ENCODE measurements at regions not wholly inside any gene's neighbourhood (a gene's known extent, or its start where the extent isn't known, plus 50 kb on each side); places are given as distances from the start of the nearest gene placed in this dataset.

DNA sequence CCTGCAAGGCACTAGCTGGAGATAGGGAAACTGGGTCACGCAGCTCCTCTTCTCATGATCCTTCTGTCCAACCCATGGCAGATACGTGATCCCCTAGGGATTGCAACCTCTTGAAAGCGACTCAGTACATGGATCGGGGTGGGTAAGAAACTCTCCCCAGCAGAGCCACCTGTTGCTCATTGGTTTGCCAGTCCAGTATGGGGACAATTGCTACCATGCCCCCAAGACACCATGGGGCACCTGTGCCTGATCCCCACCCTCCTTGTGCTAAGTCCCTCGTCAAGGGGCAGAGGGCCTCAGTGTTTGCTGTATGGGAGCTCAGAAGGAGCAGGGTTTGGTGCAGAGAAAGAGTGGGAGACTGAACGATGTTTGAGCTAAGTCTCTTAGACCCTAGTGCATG, 500.9 kb downstream of the ENC1 start:
- DNase-seq = no peak

DNA sequence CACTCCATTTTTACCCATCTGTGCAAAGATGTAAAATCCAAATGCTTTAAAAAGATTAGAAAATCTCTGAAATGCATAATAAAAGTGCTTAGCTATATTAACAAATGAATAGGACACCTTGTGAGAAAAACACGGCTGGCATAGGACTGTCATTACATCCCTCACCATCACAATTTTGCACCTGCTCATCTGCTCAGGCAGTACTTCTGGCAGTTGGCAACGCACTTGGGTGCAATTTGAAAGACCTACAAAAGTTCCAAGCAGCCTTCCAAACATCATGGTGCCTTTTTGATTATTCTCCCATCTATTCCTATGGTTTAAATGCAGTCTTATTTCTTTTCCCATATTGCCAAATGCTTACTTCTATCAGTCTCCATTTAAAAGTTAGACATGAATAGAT, 501.8 kb downstream of the ENC1 start:
- DNase-seq = no peak

DNA sequence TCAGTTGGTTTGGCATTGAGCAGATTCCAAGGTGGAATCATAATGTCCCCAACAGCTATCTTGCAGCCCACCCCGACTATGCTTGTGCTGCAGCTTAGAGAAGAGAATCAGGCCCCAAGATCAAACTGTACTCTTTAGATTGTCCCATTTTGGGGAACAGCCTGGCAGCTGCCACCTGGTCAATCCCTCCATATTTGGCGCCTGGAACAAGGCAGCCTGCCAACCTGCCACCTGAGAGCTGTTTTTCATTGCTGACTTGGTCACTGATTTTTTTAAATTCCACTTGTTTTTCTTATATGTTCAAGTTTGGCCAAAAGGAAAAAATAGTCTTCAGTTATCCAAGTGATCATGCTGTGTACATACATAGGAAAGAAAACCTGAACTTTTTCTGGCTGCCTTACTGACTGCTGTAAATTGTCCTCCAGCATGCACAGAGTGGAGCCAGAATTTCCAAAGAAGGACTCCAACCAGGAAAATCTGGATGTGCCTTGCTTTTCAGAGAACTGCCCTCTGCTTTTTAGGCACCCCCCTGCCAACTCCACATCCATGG, 504.2 kb downstream of the ENC1 start:
- DNase-seq = no peak

DNA sequence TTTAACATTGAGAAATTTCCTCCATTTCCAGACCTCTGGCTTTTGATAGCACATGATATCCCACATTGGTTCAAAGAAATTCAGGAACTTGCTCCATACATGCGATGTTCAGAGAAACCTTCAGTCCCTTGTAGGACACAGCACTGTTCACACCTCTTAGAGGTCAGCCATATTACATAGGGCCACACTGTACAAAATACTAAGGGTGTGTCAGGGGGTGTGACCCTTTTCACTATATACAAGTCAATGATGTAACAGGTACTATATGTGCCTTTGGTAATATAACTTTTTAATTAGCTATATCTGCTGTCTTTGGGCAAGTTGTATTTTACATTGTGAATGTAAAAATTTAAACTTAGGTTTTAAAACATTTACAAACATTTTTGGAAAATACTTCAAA, 505.5 kb downstream of the ENC1 start:
- DNase-seq = no peak

DNA sequence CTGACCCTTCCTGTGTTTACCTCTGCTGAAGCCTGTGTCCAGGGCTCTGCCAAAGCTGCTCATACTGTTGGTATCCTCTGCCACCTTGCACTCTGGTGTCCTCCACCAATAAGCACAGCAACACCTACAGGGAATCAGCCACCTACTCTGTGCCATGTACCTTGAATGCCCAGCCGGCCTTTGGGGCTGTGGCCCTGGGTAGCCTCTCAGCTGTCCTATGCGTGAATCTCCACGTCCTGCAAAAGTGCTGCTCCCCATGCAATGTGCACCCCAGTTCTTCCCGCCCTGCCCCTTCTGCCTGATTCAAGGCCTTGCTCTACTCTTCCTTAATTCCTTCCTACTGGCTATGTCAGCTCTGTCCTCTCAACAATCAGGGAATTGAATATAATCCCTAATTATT, 506.5 kb downstream of the ARHGEF28 start:
- DNase-seq = no peak

DNA sequence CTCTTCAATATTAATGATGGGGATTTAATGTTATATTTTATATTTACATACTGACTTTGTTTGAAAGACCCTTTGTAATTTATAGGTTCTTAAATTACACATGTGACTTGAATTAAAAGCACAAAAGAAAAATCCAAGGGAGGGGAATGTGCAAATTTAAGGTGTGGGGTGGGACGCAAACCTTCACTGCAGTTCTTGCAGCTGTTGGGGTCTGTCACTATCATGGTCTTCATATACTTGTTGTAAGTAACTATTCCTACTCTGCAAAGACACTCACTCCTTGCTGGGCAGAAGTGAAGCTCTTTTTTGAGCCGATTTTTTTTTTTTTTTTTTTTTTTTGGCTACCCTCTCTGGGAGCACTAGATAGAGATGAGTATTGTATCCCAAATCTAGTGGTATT, 505.3 kb downstream of the ARHGEF28 start:
- DNase-seq = no peak

DNA sequence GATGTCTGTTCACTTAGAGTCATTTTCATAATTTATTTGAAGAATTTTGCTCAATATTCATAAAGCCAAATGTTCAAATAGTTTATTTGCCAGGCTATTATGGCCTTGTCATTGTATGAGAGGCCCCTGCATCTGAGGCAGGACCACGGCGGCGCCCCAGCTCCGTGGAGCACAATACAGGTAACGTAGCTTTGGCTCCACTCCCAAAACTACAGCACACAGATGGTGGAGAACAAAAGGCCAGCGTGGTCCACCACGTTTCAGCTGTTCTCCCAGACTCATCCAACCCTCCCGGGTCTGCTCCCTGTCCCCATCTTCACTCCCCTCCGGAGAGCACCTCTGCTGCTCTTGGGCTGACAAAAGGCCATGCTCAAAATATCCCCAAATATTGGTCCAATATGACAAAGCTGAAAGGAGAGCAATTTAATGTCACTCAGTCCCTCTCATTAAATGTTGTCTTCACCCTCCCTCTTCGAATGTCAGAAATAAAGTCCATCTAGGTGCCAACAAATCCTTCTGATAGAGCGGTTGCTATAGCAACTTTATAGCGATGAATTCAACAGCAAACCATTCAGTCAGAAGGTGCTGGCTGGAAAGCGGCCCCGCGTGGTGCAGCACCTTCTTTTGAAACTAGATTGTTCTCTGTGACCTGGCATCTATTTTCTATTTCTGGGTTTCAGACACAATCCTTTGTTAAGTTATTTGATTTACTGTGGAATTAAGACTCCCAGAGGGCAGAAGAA, 504.3 kb downstream of the ARHGEF28 start:
- no peak for DNase-seq

DNA sequence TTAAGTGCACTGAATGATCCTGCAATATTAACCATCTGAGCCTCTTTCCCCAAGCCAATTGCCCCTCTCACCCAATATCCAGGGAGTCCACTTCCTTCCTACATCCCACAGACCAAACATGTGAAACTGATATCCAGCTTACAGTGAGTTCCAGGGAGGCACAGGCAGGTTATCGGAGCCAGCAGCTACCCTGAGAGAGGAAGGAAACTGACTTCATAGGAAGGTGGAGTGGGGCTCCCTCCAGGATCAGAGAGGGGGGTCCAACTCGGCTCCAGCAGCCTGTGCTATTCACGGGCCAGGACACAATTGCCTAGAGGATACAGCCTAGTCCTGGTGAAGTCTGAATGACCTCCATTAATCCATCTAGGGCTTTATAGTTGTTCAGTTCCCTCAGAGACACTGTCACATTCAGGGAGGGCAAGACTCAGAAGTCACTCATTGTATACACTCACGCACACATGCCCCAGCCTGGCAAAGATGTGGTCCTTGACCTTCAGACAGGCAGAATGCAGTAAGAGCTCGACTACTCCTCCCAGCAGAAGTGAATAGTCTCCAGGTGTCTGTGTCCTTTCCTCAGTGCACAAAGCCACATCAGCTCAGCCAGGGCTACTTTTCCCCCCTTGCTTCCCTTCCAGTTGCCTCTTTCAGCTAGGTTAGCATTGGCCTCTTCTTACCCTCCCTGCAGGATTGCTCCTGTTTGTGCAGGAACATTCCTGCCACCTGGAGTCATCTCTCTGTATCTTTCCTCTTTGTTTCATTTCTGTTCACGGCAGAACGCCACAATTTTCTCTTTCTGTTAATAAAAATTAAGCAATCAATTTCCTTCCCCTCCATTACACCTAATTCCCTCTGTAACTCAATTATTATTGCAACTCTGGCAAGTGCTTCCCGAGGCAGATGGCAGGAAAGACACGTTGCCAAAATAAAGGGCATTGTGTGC, 501.7 kb downstream of the ARHGEF28 start:
- no peak for DNase-seq

DNA sequence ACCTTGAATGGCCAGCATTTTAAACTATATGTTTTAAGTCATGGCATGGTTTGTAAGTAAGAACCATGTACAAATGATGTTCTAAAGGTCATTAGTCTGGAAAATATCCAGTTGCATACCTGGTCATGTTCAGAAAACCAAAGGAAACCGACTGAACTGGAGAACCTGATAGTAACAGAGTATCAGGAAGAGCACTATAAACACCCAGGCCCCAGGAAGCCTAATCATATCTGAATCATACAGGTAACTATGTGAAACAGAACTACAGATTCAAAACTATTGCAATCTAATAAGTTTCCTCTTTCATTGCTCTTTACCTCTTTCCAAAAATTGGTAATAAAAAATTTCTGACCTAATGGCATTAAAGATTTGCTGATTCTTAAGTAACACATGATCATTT, 500.3 kb downstream of the ARHGEF28 start:
- DNase-seq = no peak

DNA sequence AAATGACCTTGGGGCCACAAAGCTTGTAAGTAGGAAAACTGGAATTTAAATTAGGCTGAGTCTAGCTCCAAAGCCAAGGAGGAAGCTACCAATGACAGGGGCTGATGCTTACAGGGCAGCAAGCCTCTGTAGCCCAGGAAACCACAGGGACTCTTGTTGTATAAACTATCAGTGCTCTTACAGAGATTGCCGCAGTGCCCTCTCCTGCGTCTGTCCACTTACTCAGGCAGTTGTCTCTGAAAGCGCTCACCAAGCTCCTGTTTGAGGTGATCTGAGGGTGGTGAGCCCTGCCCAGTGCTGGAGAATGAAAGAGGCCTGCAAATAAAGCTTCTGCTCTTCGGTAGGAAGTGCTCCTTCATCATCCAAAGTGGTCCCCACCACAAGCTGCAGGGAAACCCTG, 498.8 kb downstream of the ARHGEF28 start:
- DNase-seq = no peak

DNA sequence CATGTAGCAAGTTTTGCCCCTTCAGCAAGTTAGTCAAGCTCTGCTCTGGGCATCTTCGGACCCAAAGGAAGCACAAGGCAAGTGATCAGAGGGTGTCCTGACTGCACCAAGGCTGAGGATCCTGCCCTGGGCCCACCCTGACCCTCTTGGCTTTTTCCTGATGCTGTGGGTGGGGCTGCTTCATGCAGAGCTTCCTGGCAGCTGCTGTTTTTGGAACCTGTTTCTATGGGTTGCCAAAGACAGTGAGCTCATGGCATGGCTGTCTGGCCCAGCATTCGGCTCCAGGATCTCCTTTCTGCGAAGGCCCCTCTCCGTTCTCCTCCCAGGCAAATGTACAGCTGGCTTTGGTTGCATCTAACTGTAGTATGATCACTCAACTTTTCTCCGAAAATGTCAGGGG, 497.9 kb downstream of the ARHGEF28 start:
- DNase-seq = no peak

DNA sequence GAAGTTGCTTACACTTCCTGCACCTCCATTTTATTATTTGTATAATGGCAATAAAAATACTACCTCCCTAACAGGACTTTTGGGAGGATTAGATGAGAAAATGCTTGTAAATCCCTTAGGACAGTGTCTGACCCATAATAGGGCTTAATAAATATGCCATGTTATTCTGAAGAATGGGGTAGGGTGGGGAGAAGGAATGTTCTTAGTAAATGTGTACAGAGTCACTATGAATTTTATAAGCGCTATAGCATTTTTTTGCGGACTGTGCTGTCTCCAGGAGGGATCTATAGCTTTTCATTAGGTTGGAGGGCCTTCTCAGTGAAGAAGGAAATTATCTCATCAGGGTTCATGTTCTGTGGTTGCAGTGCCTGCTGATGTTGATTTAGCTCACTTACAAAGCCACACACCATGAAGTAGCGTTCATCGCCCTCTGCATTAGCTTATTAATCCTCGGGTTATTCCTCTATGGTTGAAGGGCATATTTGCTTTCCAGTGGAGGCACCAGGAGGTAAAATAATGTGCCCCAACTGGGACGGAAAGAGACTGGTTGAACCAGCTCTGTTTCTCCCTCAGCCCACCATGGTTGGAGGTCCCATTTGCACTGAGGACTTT, 497.1 kb downstream of the ARHGEF28 start:
- no peak for DNase-seq

DNA sequence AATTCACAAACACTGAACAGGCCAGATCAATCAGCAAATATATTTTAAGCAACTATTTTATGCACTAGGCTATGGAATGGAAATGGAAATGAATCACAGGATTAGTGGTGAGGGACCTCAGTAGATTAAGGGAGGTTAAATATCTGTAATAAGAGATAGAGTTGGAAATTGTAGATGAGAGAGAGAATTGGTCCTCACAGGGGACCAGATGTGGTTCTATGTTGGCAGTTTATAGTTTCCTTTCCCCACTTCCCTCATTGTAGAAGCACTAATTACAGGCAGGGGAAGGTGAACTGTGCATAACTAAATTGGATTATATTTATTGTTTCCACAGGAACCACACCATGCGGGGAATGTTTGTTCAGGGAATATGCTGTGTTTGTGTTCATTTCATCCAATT, 496.2 kb downstream of the ARHGEF28 start:
- DNase-seq = no peak

DNA sequence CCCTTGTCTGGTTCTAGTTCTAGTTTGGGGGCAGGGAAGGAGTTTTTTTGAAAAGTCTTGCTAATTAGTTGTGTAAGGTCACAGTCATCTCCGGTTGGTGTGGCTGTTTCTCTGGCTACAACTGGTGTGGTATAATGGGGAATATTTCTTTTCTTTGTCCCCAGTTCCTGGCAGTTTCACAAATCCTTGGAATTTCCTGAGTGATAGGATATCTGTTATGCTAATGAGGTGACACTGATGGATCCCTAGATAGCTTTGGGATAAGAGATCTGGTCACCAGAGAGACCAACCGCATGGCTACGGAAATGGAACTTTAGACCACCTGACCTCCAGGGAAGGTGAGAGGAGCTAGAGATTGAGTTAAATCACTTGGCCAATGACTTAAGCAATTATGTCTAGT, 494.6 kb downstream of the ARHGEF28 start:
- no peak for DNase-seq

DNA sequence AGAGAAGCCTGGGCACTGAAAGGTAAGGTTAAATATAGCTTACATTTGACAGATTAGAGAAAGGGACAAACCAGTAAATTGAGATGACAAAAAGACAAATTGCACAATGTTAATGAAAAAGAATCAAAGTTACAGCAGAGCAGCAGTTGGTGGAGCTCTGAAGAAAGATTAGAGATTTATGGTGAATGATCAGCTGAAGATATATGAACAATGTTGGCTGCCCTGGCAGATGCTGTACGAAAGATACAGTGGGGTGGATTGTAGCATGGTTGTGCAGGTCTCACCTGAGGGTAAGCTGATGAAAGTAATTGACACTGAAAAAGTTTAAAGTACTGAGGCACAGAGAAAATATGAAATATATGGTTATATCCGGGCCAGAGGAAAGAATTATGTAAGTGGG, 492.1 kb downstream of the ARHGEF28 start:
- no peak for DNase-seq

DNA sequence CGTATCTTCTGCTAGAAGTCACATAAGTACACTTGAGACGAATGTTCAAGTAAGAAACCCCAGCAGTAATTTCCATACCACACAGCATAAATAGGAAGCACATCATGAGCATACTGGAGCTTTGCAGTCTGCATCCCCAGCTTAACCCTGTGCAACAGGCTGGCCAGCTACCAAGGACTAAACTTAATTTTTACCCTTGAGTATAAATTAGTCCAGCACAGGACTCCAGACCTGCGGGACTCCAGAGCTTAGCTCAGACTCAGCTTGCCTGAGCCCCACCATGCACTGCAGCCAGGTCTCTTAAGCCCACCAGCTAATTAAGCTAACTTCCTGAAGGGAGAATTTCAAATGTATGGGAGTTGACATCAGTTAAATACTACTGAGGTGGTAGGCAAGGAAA, 491.0 kb downstream of the ARHGEF28 start:
- no peak for DNase-seq

DNA sequence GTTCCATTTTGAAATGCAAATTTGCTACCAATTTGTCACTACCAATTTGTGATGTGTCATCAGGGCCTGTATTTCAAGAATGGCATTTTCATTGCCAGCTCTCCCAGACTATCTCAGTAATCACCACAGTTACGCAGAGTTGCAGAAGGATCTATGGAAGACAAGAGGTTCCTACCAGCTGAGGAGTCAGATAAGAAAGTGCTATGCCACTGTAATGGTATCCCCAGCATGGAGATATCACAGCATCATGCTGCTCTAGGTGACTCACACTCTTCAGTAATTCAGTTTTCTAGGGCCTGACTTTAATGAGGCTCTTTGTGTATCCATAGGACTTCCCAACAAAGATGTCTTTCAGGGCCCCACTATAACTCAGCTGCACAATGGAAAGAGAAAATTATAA, 490.3 kb downstream of the ARHGEF28 start:
- DNase-seq = no peak

DNA sequence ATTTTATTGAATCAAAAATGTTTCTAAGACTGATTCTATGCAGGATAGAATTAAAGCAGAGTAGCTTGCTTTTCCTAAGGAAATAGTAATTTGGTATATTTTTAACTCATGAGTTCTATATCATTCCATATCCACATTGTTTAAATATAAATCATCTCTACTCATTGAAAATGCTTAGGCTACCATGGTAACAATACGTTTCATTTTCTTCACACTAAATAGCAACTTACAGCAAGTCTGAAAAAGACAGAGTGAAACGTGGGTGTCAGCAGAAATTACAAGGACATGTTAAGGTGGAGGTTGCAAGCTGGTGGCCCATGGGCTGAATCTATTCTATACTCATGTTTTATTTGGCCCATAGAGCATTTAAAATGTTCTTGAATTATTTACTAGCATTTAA, 487.9 kb downstream of the ARHGEF28 start:
- DNase-seq = no peak

DNA sequence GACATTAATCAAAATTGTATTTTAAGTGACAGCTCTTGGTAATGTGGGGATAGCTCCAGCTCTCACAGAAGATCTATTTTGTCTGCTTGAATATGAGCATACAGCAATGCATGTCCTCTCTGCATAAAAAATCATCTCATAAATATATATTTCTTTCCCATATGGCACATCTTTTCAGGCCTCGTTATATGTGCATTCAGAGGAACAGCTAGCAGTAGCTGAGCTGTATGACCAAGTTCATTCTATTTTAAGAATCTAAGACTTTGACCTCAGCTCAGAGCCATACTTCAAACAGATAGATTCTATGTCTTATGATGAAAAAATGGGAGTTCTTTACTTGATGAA, 487.2 kb downstream of the ARHGEF28 start:
- no peak for DNase-seq

DNA sequence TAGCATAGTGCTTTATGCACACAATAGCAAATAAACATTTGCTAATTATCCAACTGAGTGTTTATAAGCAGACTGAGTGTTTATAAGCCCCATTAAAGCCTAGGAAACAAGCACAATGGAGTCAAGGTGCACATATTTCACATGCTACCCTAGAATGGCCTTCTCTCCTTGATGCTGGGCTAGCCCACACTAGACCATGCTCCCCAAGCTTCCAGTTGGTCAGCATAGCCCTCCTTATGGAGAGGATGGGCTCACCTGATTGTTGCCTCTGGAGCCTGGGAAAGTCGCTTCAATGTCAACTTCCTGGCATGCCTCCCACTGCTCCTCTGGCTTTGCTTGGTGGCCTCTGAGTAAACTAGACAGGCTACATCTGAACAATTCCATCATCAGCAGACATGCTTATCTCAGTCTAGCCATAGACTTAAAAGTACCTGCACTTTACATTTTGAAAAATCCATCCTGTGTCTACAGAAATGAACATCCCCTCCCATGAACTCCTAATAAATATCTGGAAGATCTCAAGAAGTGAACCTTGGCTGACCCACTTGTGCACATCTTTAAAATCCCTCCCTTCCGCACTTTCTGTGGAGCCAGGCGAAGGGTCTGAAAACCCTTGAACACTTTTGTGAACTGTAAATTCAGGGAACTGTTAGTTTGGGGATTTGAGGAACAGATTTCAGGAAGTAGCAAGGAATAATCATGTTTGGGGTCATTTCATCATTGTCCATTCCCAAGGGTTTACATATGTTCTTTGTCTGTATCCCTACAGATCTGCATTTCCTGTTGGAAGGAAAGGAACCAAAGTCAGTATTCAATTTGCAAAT, 486.6 kb downstream of the ARHGEF28 start:
- DNase-seq = no peak

DNA sequence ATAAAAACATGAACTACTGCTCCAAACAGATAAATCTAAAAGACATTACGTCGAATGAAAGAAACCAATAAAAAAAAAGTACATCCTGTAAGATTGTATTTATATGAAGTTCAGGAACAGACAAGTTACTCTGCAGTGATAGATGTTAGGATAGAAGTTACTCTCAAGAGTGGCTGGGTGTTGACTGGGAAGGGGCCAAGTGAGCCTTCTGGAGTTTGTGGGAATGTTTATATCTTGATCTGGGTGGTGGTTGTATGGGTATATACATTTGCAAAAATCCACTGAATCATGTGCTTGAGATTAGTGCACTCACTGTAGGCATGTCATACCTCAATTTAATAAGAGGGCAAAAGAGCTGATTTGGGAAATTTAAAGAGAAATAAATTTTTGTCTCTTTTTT, 485.8 kb downstream of the ARHGEF28 start:
- no peak for DNase-seq

DNA sequence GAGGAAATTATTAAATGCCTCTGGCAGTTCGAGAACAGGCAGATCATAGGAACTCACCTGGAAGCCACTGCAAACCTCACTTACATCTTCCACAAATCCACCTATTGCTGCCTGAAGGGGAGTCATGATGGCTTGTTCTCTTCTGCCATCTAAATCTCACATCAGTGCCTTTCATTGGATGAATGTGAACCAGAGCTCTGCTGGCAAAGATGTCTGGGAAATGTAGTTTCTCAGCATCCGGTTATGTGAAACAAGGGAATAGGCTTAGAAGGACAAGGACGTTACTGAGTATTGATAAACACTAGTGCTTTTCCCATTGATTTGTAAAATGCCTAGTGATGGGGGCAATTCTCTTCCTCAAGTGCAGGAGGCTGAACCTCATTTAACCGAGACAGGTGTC, 483.3 kb downstream of the ARHGEF28 start:
- no peak for DNase-seq

DNA sequence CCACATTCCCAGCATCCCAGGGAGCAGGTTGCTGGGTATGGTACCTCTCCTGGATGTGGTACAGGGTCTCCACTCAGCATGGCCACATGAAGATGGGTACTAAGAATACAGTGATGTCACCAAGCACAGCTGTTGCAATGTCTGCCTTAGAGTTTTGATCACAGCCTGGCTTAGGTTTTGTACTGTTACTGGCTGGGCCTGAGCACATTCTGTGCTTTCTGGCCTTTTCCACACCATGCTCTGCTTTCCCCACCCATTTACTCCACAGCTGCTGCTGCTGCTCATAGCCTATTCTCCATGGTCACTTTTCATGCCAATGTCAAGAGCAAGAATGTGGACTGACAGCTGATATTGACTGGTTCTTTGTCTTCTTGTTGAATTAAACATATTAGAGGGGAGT, 481.9 kb downstream of the ARHGEF28 start:
- DNase-seq = no peak
